ENCODE measurements at regions not wholly inside any gene's neighbourhood (a gene's known extent, or its start where the extent isn't known, plus 50 kb on each side); places are given as distances from the start of the nearest gene placed in this dataset.

DNA sequence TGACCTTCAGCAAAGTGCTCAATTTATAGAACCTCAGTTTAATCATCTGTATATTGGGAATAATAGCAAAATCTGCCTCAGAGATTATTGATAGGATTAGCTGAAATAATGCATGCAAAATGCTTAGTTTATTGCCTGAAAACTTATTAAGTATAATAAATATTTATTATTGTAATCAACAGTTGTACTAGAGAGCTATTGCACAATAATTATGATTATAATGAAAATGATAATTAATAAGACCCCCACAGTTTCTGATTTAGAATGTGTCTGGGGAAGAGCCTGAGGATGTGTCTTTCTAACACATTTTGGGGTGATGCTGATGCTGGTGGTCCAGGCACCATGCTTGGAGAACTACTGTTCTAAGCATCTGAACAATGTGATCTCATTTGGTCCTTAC, 419.6 kb downstream of the NPIPA7 start:
- Mint-ChIP-seq H3K36me3 (ENCODE audit: unreplicated experiment) (no peaks in the 10 kb centered on the region), H3K27ac (ENCODE audit: unreplicated experiment) (no peak overlapping the region), H3K9me3 (ENCODE audit: unreplicated experiment) (no peaks in the 10 kb centered on the region), H3K27me3 (ENCODE audit: unreplicated experiment) (no peaks in the 10 kb centered on the region), H3K4me1 (ENCODE audit: low read depth, unreplicated experiment) (no peaks in the 10 kb centered on the region), H3K4me3 (ENCODE audit: unreplicated experiment) (no peak overlapping the region)
- no peak for DNase-seq
- TF ChIP-seq, protein P1, sequence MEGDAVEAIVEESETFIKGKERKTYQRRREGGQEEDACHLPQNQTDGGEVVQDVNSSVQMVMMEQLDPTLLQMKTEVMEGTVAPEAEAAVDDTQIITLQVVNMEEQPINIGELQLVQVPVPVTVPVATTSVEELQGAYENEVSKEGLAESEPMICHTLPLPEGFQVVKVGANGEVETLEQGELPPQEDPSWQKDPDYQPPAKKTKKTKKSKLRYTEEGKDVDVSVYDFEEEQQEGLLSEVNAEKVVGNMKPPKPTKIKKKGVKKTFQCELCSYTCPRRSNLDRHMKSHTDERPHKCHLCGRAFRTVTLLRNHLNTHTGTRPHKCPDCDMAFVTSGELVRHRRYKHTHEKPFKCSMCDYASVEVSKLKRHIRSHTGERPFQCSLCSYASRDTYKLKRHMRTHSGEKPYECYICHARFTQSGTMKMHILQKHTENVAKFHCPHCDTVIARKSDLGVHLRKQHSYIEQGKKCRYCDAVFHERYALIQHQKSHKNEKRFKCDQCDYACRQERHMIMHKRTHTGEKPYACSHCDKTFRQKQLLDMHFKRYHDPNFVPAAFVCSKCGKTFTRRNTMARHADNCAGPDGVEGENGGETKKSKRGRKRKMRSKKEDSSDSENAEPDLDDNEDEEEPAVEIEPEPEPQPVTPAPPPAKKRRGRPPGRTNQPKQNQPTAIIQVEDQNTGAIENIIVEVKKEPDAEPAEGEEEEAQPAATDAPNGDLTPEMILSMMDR (IDR thresholded peaks at IDR 0.05; ENCODE audit: partially characterized antibody, unreplicated experiment) = no peak

GRCh38 chr16:16805809-16806208, 426.9 kb downstream of the NPIPA7 start:
- no peak overlapping the region for H3K4me3 Mint-ChIP-seq (ENCODE audit: unreplicated experiment)
- H3K27me3 Mint-ChIP-seq (ENCODE audit: unreplicated experiment) = peaks cover 1% of the 10 kb centered on the region
- no peak overlapping the region for H3K27ac Mint-ChIP-seq (ENCODE audit: unreplicated experiment)
- no peaks in the 10 kb centered on the region for H3K36me3 Mint-ChIP-seq (ENCODE audit: unreplicated experiment)
- TF ChIP-seq, protein P1 (IDR thresholded peaks at IDR 0.05; ENCODE audit: partially characterized antibody, unreplicated experiment) = no peak
- no peak for DNase-seq
- H3K9me3 Mint-ChIP-seq (ENCODE audit: unreplicated experiment) = no peaks in the 10 kb centered on the region
- no peaks in the 10 kb centered on the region for H3K4me1 Mint-ChIP-seq (ENCODE audit: low read depth, unreplicated experiment)

DNA sequence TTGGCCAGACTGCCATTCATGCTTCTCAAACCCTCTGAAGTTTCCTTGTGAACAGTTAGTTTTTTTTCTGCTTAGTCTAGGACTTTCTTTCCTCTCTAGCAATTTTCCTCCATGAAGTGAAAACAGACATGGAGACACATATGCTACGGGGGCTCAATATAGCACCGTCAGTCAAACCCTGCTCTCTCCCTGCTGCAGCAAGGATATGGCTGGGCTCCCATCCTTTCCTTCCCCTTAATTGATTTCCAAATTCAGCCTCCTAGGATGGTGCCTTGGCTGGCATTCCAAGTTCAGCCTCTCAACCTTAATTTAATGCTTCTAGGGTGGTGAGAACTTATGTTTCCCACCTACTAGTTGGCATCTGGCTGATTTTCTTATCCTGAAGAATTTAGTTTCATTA, 436.7 kb downstream of the NPIPA7 start:
- TF ChIP-seq, protein P1 (IDR thresholded peaks at IDR 0.05; ENCODE audit: partially characterized antibody, unreplicated experiment) = no peak
- H3K27ac Mint-ChIP-seq (ENCODE audit: unreplicated experiment) = no peak overlapping the region
- peaks cover 5% of the 10 kb centered on the region for H3K36me3 Mint-ChIP-seq (ENCODE audit: unreplicated experiment)
- H3K9me3 Mint-ChIP-seq (ENCODE audit: unreplicated experiment) = peaks cover 3% of the 10 kb centered on the region
- no peaks in the 10 kb centered on the region for H3K4me1 Mint-ChIP-seq (ENCODE audit: low read depth, unreplicated experiment)
- peaks cover 2% of the 10 kb centered on the region for H3K27me3 Mint-ChIP-seq (ENCODE audit: unreplicated experiment)
- H3K4me3 Mint-ChIP-seq (ENCODE audit: unreplicated experiment) = no peak overlapping the region
- DNase-seq = no peak

DNA sequence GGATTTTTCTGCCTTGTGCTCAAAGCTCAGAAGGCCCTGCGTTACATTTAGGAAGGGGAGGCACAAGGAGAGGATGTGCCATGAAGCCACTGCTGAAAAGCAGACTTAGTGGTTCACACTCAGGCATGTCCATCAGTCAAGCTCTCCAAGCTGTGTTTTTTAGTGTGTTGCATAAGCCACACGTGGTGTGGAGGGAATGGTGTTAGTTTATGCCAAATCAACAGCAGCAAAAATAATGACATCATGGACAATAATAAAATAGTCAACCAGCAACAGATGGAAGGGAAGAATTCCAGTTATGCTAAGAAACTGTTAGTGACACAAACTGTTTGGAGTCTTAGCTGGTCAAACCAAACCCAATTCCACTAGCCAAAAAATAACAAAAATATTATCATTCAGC, 438.3 kb downstream of the NPIPA7 start:
- Mint-ChIP-seq H3K27me3 (ENCODE audit: unreplicated experiment) (peaks cover under 1% of the 10 kb centered on the region), H3K4me1 (ENCODE audit: low read depth, unreplicated experiment) (no peaks in the 10 kb centered on the region), H3K4me3 (ENCODE audit: unreplicated experiment) (no peak overlapping the region), H3K9me3 (ENCODE audit: unreplicated experiment) (peaks cover 3% of the 10 kb centered on the region), H3K27ac (ENCODE audit: unreplicated experiment) (no peak overlapping the region), H3K36me3 (ENCODE audit: unreplicated experiment) (peaks cover 10% of the 10 kb centered on the region)
- TF ChIP-seq, protein P1 (IDR thresholded peaks at IDR 0.05; ENCODE audit: partially characterized antibody, unreplicated experiment) = no peak
- DNase-seq = no peak

DNA sequence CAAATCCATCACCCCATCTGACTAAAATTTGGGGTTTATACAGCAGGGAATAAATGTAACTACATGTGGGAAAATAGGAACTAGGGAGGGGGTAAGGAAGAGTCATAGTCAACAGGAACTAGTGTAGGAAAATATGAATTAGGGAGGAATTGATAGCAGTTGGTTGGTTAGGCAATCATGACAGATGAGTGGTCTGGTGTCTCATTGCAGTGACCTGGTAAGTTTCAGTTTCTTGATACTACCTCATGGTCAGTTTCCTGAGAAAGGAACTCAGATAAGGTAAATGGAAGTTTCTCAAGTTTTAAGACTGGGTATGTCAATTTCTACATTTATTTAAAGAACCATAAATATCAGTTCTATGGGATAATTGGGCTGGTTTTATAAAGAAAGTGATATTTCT, 442.3 kb downstream of the NPIPA7 start:
- peaks cover 10% of the 10 kb centered on the region for H3K36me3 Mint-ChIP-seq (ENCODE audit: unreplicated experiment)
- TF ChIP-seq, protein P1 (IDR thresholded peaks at IDR 0.05; ENCODE audit: partially characterized antibody, unreplicated experiment) = no peak
- no peaks in the 10 kb centered on the region for H3K27me3 Mint-ChIP-seq (ENCODE audit: unreplicated experiment)
- no peaks in the 10 kb centered on the region for H3K4me1 Mint-ChIP-seq (ENCODE audit: low read depth, unreplicated experiment)
- H3K4me3 Mint-ChIP-seq (ENCODE audit: unreplicated experiment) = no peak overlapping the region
- no peak for DNase-seq
- H3K9me3 Mint-ChIP-seq (ENCODE audit: unreplicated experiment) = peaks cover 2% of the 10 kb centered on the region
- no peak overlapping the region for H3K27ac Mint-ChIP-seq (ENCODE audit: unreplicated experiment)
